ENCODE measurements at regions not wholly inside any gene's neighbourhood (a gene's known extent, or its start where the extent isn't known, plus 50 kb on each side); places are given as distances from the start of the nearest gene placed in this dataset.
A peak's percentile ranks its signal among the peaks of the same experiment; 100 is the strongest.

DNA sequence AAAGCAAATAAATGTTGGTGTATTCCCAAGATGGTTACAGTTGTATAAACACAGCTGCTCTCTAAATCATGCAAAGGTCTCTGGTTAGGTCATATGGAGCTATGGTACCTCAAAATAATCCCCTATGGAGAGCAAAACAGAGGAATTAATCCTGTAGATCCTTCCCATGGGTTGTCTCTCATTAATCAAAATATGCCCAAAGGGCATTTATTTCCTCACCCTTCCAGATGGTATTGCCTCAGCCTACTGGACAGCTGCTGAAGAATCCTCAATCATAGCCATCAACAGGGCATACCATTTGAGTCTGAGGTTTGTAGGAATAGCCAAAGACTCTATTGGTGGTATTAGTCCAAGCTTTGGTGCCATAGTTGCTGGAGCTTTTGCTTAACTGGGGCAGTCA is 360.9 kb downstream of the RPL10L start:
- DNase-seq (ENCODE audit: low spot score): no peak

DNA sequence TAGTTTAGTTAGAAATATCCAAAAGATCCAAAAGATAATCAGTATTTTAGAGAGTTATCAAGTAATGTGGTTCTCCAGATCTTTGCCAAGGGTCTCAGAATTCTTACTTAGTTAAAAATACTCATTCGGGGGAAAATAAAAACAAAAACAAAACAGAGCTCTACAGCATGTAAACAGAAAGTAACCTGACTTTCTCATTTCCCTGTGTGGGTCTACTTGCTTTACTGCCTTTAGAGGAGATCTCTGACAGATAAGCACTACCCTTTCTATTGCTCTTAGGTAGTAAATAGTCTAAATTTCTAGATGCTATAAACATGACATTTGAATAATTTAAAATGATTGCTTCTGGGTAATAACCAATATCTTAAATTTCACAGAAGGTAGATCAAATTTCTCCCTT is 371.8 kb downstream of the RPL10L start:
- DNase-seq (ENCODE audit: low spot score): no peak

DNA sequence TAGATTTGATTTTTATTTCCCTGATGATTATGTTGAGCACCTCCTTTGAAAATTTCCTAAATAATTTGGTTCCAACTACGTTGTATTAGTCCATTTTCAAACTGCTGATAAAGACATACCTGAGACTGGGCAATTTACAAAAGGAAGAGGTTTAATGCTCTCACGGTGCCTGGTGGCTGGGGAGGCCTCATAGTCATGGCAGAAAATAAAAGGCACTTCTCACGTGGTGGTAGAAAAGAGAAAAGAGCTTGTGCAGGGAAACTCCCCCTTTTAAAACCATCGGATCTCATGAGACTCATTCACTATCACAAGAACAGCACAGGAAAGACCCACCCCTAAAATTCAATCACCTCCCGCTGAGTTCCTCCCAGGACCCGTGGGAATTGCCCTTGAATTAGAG is 372.3 kb downstream of the RPL10L start:
- no peak for DNase-seq (ENCODE audit: low spot score)

DNA sequence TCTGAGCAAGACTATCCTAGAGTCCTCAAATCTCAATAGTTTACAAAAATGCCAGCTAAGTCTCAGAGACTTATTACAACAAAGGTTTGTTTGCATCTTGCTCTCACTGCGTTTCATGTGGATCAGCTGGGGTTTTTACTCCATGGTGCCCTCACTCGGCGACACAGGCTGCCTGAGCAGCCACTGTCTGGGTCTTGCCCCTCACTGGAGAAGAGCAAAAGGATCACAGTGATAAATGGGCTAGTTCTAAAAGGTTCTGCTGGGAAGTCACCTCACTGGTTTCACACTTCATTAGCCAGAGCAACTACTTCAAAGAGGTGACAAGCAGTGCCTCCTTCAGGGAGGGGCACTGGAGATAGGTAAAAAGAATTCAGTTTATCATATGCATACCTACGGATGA is 392.0 kb downstream of the RPL10L start:
- no peak for DNase-seq (ENCODE audit: low spot score)

DNA sequence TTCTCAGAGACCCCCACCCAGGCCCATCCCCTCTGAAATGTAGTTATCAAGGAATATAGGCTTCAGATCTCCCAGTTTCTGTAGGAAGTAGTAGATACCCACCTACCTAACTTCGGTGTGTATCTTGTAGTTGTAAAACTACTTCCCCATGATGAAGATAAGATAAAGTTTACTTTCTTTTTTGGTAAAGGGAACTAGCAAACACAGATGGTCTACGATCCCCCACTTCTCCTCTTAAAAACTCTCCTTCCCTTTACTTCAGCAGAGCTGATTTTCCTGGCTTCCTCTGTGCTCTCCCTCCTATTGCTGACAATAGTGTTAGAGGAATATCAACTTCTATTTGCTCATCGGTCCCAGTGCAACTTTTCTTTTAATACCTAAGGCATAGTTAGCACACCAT is 395.2 kb downstream of the RPL10L start:
- no peak for DNase-seq (ENCODE audit: low spot score)

DNA sequence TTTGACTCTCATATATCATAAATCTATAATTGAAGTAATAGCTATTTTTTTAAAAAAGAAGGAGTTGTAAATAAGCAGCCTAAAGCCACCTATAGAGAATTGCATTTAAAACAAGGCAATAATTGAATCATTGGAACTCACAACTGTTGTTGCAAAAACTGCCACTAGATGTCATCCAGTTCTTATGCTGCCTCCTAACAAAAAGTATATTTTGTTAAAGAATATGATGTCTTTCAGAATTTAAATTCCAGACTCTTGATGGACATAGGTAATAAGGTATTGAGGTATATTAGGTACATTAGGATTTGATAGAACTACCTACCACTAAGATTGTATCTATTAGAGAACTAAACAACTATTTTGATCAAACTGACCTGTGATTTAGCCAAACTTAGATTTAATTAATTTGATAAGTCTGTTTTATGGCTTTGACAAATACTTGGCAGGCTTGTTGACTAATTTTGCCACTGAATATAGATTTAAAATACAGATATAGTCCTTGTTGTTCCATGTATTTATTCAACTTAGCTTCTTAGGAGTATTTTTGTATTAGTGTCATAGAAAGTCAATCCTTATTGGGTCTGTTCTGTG is 401.4 kb downstream of the RPL10L start:
- DNase-seq (ENCODE audit: low spot score): peak; percentile 8

DNA sequence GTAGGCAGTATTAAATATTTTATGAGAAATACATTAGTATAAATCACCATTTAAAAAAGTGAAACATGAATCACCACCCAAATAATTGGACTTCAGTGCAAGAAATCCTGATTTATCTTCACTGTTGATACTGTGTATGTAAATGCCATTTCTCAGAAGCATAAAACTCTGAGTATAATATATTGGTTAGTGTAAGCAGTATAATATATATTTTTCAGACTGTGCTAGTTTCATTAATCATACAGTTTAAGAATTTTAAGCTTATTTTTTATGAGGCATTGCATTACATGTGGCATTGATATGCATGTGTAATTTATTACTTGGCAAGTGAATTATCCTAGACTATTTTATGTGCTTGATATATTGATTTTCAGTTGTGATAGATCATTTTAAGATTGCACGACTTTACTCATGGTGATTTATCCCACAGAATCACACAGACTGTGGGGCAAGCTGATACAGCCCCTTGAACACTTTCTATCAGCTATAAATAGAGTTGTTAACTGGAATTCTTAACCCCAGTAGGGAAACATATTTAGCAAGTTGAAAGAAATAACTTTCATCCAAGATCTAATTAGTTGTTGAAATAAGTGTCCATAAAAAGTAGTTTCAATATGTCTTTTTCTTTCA is 403.5 kb downstream of the RPL10L start:
- no peak for DNase-seq (ENCODE audit: low spot score)

DNA sequence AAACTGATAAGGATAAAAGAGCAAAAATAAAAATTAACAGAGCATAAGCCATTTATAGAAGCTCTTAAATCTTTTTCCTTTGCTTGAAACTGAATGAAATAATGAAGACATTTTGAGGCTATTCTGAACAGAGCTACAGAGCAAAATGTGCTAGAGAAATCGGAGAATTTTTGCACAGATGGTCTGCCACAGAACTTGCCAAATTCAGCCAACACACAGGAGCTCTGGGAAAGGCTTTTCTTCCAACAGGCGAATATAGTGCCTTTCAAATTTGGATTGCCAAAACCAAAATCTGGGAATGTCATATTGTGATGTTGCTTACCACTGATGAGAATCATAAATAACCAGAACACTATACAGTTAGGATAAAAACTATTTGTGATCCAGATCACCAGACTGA is 406.3 kb downstream of the RPL10L start:
- DNase-seq (ENCODE audit: low spot score): no peak

DNA sequence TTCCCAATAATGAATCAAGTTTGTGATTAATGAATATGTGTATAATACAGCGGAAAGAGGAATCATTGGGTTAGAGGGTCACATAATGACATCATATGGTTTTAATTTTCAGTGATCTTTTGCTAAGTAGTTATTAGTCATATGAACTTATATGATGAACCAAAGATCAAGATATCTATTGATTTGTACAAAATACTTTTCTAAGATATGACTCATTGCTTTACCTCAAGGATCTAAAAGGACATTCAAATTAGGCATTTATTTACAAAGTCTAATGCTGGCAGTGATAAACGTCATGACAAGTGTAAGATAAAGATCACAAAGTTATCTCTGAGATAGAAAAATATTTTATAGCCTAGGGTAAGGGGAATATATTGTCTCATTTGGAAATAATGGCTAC is 417.8 kb downstream of the RPL10L start:
- no peak for DNase-seq (ENCODE audit: low spot score)

DNA sequence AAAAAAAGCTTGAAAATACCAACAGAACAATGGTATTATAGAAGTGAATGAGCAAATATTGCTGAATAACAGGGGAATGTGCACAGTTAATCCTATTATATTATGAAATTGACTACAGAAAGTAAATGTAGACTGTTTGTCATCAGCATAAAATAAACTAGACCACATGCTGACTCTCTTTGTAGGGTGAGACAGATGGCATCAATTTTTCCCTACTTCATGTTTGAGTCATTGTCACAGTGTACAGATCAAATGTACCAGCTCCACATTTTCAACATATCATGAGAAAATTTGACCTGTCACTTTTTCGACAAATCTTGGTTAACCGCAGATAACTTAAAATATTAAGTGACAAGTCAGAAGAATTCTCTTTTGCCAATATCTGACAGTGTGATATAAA is 421.0 kb downstream of the RPL10L start:
- DNase-seq (ENCODE audit: low spot score): no peak

DNA sequence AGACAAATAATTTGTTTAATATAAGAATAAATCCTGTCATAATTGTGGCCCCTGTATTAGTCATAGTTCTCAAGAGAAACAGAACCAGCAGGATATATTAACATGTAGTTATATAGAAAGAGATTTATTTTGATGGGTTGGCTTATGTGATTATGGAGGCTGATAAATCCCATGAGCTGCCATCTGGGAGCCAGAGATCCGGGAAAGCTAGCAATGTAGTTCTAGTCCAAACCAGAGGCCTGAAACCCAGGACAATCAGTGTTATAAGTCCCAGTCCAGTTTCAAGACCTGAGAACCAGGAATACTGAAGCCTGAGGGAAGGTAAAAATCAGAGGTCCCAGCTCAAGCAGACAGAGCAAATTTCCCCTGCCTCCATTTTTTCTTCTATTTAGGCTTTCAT is 435.8 kb downstream of the RPL10L start:
- no peak for DNase-seq (ENCODE audit: low spot score)

DNA sequence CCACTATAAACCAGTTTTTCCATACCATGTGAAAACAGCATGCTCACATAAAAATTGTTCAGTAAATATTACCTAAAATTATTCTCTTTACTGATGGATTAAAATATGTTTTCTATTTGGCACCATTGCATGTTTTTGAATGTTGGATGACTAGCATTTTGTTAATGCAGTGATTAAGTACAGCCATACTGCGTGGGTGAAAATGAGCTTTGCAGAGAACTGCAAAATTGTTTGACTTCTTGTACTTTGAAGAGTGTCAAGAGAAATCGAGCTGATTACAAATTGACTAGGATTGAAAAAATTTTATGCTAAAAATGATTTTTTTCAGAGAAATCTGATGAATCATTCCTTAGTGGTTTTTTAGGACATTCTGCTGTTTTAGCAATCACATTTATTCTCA is 452.9 kb downstream of the RPL10L start:
- no peak for DNase-seq (ENCODE audit: low spot score)

DNA sequence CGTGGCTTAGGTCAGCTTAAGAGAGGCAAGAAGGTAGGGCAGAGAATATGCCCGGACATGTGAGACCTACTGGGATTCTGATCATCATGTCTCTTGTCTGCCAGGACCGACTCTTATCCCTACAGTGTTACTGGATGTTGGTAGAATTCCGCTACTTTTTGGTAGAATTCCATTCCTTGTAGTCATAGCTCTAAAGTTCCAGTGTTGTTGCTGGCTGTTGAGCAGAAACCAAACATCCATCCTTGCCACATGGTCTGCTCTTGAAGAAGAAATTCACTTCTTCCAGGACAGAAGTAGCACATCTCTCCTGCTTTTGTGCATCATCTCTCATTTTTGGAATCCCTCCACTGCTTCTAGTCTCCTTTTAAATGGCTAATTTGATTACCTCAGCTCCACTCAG is 453.7 kb downstream of the RPL10L start:
- no peak for DNase-seq (ENCODE audit: low spot score)
